Adrenal gland (tissue), 9 donors: ENCODE measurements at regions not wholly inside any gene's neighbourhood (a gene's known extent, or its start where the extent isn't known, plus 50 kb on each side); places are given as distances from the start of the nearest gene placed in this dataset.

Experiments used
- DNase-seq, 7 donors: peaks; one replicate each; pipeline ENCODE4 v3.0.0-alpha.2; 2019 to 2020
- H3K27ac ChIP-seq, 5 donors: fragments of 200-600 bp; sonication (generic) in 4 of 5; 1 replicate in 3 of 5; 2 replicates in 2 of 5; pipeline versions ENCODE4 v1.5.1 to v1.8.0; 2016 to 2020; ENCODE audit warnings: mild to moderate bottlenecking in 1 of 5
- H3K27me3 ChIP-seq: fragments of 200-600 bp; 2 replicates; pipeline ENCODE4 v1.8.0; 2021
- H3K36me3 ChIP-seq, 2 donors: fragments of 200-600 bp; replicated peaks in 1 of 2; 1 replicate in 1 of 2; 2 replicates in 1 of 2; pipeline versions ENCODE4 v1.5.1 to v1.8.0; 2018 to 2022
- H3K4me1 ChIP-seq, 2 donors: fragments of 200-600 bp; replicated peaks in 1 of 2; 1 replicate in 1 of 2; 2 replicates in 1 of 2; pipeline versions ENCODE4 v1.5.1 to v1.8.0; 2018 to 2021
- H3K4me3 ChIP-seq, 4 donors: fragments of 200-600 bp; sonication (generic) in 3 of 4; one replicate each; pipeline ENCODE4 v1.5.1; 2016 to 2018
- H3K9me3 ChIP-seq, 3 donors: fragments of 200-600 bp; sonication (generic) in 1 of 3; replicated peaks in 1 of 3; 1 replicate in 2 of 3; 2 replicates in 1 of 3; pipeline versions ENCODE4 v1.5.1 to v1.8.0; 2016 to 2021
- POLR2A ChIP-seq, 2 donors: fragments of 450-650 bp; IDR thresholded peaks; one replicate each; pipeline ENCODE4 v1.6.1; 2017; ENCODE audit warnings: antibody characterized with exemption in 2 of 2, mild to moderate bottlenecking in 2 of 2, moderate library complexity in 1 of 2
- WGBS, 4 donors: extraction: QIAGEN DNeasy Blood & Tissue Kit in 2 of 4; methylation state at CpG; one replicate each; pipeline versions ENCODE4 v1.1.5 to v1.1.7; 2013 to 2017; 5-methylcytosine and 5-hydroxymethylcytosine counted together
- intact Hi-C, 2 donors: fragments of 100-400 bp; cut with DNase I; formaldehyde crosslinking; loops; one replicate each; pipeline versions ENCODE4 v1.14.1 to v1.15.0; 2022 to 2023
- TF ChIP-seq, protein P1 (sequence below), 6 experiments: fragments of 450-650 bp in 4 of 6; fragments of 200-600 bp in 2 of 6; sonication (generic) in 1 of 6; IDR thresholded peaks; 1 replicate in 5 of 6; 2 replicates in 1 of 6; pipeline versions ENCODE4 v1.5.1 to v1.8.0; 2016 to 2021; ENCODE audit warnings: antibody characterized with exemption in 6 of 6, mild to moderate bottlenecking in 2 of 6, moderate library complexity in 1 of 6
- donor health status: healthy with polysubstance abuse.
- donor health status: Bipolar disorder and iron deficiency.
- donor health status: DM: yes; HTN: yes; CAD: no.
- donor health status: DM: no; HTN: no; CAD: no.
- donor health status: DM: no; HTN: no; CAD: no.

DNA sequence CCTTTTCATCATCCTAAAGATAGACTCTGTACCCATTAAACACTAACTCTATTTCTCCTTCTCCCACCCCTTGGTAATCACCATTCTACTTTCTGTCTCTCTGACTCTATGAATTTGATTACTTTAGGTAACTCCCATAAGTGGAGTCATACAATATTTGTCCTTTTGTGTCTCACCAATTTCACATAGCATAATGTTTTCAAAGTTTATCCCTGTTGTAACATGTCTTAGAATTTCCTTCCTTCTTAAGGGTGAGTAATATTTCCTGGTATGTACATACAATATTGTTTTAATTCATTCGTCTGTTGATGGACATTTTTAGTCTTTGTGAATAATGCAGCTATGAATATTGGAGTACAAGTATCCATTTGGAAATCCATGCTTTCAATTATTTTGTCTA, 50.9 kb upstream of the CDCA7L start:
- intact Hi-C loops, result no loop called here
- no peak for DNase-seq
- WGBS, 4 donors, result 49 to 57% (median 52%) methylated on average over 1 of the region's 1 CpG
- Histone ChIP-seq H3K9me3 (no peaks in the 10 kb centered on the region), H3K4me1 (no peaks in the 10 kb centered on the region), H3K27ac (no peak overlapping the region), H3K27me3 (peaks cover 13% of the 10 kb centered on the region), H3K4me3 (no peak overlapping the region), H3K36me3 (no peaks in the 10 kb centered on the region)
- TF ChIP-seq, protein P1, sequence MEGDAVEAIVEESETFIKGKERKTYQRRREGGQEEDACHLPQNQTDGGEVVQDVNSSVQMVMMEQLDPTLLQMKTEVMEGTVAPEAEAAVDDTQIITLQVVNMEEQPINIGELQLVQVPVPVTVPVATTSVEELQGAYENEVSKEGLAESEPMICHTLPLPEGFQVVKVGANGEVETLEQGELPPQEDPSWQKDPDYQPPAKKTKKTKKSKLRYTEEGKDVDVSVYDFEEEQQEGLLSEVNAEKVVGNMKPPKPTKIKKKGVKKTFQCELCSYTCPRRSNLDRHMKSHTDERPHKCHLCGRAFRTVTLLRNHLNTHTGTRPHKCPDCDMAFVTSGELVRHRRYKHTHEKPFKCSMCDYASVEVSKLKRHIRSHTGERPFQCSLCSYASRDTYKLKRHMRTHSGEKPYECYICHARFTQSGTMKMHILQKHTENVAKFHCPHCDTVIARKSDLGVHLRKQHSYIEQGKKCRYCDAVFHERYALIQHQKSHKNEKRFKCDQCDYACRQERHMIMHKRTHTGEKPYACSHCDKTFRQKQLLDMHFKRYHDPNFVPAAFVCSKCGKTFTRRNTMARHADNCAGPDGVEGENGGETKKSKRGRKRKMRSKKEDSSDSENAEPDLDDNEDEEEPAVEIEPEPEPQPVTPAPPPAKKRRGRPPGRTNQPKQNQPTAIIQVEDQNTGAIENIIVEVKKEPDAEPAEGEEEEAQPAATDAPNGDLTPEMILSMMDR (IDR thresholded peaks at IDR 0.05), result no peak
- TF ChIP-seq POLR2A (IDR thresholded peaks at IDR 0.05), result no peak
